SU-DHL-6 (cell line): ENCODE measurements at regions not wholly inside any gene's neighbourhood (a gene's known extent, or its start where the extent isn't known, plus 50 kb on each side); places are given as distances from the start of the nearest gene placed in this dataset.

Experiments used
- EZH2phosphoT487 ChIP-seq: fragments of 200-600 bp; sonication (generic), shearing (Covaris generic); conservative IDR thresholded peaks from 2 replicates; pipeline ENCODE4 v1.6.1; 2018; ENCODE audit warnings: mild to moderate bottlenecking, antibody characterized with exemption, low read length, moderate library complexity, mixed read lengths
- TF ChIP-seq, protein P1 (sequence below): fragments of 200-600 bp; sonication (generic); IDR thresholded peaks from one replicate; pipeline ENCODE4 v1.5.1; 2017; ENCODE audit warnings: antibody characterized with exemption, mild to moderate bottlenecking, low read length, moderate library complexity; ENCODE audit not compliant: insufficient read depth, poor library complexity, severe bottlenecking

DNA sequence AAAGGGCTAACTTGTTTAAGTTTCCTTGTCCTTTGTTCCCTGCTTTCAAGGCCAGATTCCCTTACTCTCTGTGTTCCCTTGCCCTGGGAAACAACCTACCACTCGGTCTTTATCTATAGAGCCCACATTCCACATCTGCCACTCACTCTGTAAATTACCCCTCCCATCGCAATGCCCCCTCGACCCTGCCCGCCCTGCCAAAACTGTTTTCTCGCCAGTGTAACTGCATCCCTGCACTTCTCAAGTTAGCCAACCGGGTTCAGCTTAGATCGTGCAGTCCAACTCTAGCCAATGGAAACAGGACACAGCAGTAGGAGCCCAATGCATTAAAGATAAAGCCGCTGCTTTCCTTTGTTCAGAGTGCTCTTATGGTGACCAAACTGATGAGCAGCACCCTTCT is 263.6 kb downstream of the TBL1XR1 start:
- TF ChIP-seq, protein P1, sequence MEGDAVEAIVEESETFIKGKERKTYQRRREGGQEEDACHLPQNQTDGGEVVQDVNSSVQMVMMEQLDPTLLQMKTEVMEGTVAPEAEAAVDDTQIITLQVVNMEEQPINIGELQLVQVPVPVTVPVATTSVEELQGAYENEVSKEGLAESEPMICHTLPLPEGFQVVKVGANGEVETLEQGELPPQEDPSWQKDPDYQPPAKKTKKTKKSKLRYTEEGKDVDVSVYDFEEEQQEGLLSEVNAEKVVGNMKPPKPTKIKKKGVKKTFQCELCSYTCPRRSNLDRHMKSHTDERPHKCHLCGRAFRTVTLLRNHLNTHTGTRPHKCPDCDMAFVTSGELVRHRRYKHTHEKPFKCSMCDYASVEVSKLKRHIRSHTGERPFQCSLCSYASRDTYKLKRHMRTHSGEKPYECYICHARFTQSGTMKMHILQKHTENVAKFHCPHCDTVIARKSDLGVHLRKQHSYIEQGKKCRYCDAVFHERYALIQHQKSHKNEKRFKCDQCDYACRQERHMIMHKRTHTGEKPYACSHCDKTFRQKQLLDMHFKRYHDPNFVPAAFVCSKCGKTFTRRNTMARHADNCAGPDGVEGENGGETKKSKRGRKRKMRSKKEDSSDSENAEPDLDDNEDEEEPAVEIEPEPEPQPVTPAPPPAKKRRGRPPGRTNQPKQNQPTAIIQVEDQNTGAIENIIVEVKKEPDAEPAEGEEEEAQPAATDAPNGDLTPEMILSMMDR: no peak
- no peak for TF ChIP-seq EZH2phosphoT487
